ENCODE measurements at regions not wholly inside any gene's neighbourhood (a gene's known extent, or its start where the extent isn't known, plus 50 kb on each side); places are given as distances from the start of the nearest gene placed in this dataset.
"Not testable (repeated sequence)": the region's sequence is repeated elsewhere in the genome, so short reads cannot be mapped to it uniquely, and the experiment has no call there.

GRCh38 chr3:10655105-10655504 lies 149.7 kb upstream of the ATP2B2 start:
- POLR2A ChIA-PET: no interaction called here
- TF ChIP-seq FOXJ3 (CRISPR knock-in tag; IDR thresholded peaks at IDR 0.05) (no peak), GABPA (IDR thresholded peaks at IDR 0.05; ENCODE audit: low read depth) (no peak), IRF3 (IDR thresholded peaks at IDR 0.05; ENCODE audit: low read depth, low read length) (no peak), TAF1 (IDR thresholded peaks at IDR 0.05; ENCODE audit: borderline replicate concordance, low read depth, low read length) (no peak), MXI1 (IDR thresholded peaks at IDR 0.05; ENCODE audit: low read depth, low read length) (no peak), NRF1 (IDR thresholded peaks at IDR 0.05; ENCODE audit: low read depth, low read length) (no peak), POLR2AphosphoS5 (IDR thresholded peaks at IDR 0.05; ENCODE audit: low read depth, low read length) (no peak)
- no peak for DNase-seq

GRCh38 chr3:10657339-10657738 lies 152.0 kb upstream of the ATP2B2 start:
- H3K9me3 ChIP-seq; H3K4me2 ChIP-seq; POLR2A ChIA-PET; DNase-seq; H3K9me2 ChIP-seq; H3K27me3 ChIP-seq (ENCODE audit: insufficient read depth); H3K4me3 ChIP-seq (ENCODE audit: low read depth in 2 of 2, low read length in 1 of 2); H3K27ac ChIP-seq (ENCODE audit: low read depth in 2 of 2, low read length in 1 of 2); H3K79me2 ChIP-seq (ENCODE audit: insufficient read depth); H2AFZ ChIP-seq (ENCODE audit: low read depth); H3K4me1 ChIP-seq (ENCODE audit: control insufficient read depth in 1 of 2, insufficient read depth in 2 of 2, low read depth in 1 of 2, low read length in 1 of 2); H3F3A ChIP-seq (replicated peaks; ENCODE audit: insufficient read depth); H3K36me3 ChIP-seq (replicated peaks in 1 of 2; ENCODE audit: control insufficient read depth in 1 of 2, insufficient read depth in 2 of 2, low read length in 1 of 2); H4K20me1 ChIP-seq (ENCODE audit: insufficient read depth); H3K9ac ChIP-seq: not testable (repeated sequence)
- CTCF ChIA-PET: interaction anchor here (1.6 kb wide), 1 partner anchor 81 kb away, joined by 5 read pairs; no protein-coding TSS in a partner anchor
- 4% methylated on average over 3 of the region's 5 CpGs for WGBS (ENCODE audit: low lambda C conversion rate)

More at GRCh38 chr3:10655105-10655504, 149.7 kb upstream of the ATP2B2 start:
- WGBS (ENCODE audit: low lambda C conversion rate): 50% methylated on average over 3 of the region's 3 CpGs
- Histone ChIP-seq H3K79me2 (ENCODE audit: insufficient read depth) (no peaks in the 10 kb centered on the region), H3K9ac (no peak overlapping the region), H3K4me2 (no peak overlapping the region), H4K20me1 (ENCODE audit: insufficient read depth) (no peaks in the 10 kb centered on the region), H3K36me3 (replicated peaks in 1 of 2; ENCODE audit: control insufficient read depth in 1 of 2, insufficient read depth in 2 of 2, low read length in 1 of 2) (no peaks in the 10 kb centered on the region), H3K9me3 (no peaks in the 10 kb centered on the region), H3K4me1 (ENCODE audit: control insufficient read depth in 1 of 2, insufficient read depth in 2 of 2, low read depth in 1 of 2, low read length in 1 of 2) (no peaks in the 10 kb centered on the region), H3K4me3 (ENCODE audit: low read depth in 2 of 2, low read length in 1 of 2) (no peak overlapping the region), H3K9me2 (no peaks in the 10 kb centered on the region), H3F3A (replicated peaks; ENCODE audit: insufficient read depth) (no peaks in the 10 kb centered on the region), H3K27me3 (ENCODE audit: insufficient read depth) (no peaks in the 10 kb centered on the region), H2AFZ (ENCODE audit: low read depth) (no peak overlapping the region), H3K27ac (ENCODE audit: low read depth in 2 of 2, low read length in 1 of 2) (no peak overlapping the region)
- CTCF ChIA-PET: interaction anchor here (1.7 kb wide), 1 partner anchor 83 kb away, joined by 5 read pairs; no protein-coding TSS in a partner anchor

GRCh38 chr3:10665592-10665991 lies 150.4 kb upstream of the SLC6A11 start:
- H3K9me3 ChIP-seq: no peaks in the 10 kb centered on the region
- no peak overlapping the region for H2AFZ ChIP-seq (ENCODE audit: low read depth)
- CTCF ChIA-PET: interaction anchor here (1.1 to 3.0 kb wide), 3 partner anchors 73 to 321 kb away, joined by 3 to 12 read pairs (median 4); no protein-coding TSS in a partner anchor
- POLR2A ChIA-PET: interaction anchor here (0.6 kb wide), 1 partner anchor 922 kb away, joined by 3 read pairs; no protein-coding TSS in a partner anchor
- WGBS (ENCODE audit: low lambda C conversion rate): 0% methylated on average over 1 of the region's 1 CpG
- no peaks in the 10 kb centered on the region for H3K9me2 ChIP-seq
- no peaks in the 10 kb centered on the region; a peak in 1 of 4 replicates for H3K4me1 ChIP-seq (ENCODE audit: control insufficient read depth in 1 of 2, insufficient read depth in 2 of 2, low read depth in 1 of 2, low read length in 1 of 2)
- H3K36me3 ChIP-seq (replicated peaks in 1 of 2; ENCODE audit: control insufficient read depth in 1 of 2, insufficient read depth in 2 of 2, low read length in 1 of 2): no peaks in the 10 kb centered on the region
- H3K79me2 ChIP-seq (ENCODE audit: insufficient read depth): no peaks in the 10 kb centered on the region
- no peak overlapping the region for H3K4me3 ChIP-seq (ENCODE audit: low read depth in 2 of 2, low read length in 1 of 2)
- no peak overlapping the region for H3K4me2 ChIP-seq
- H3K27ac ChIP-seq (ENCODE audit: low read depth in 2 of 2, low read length in 1 of 2): no peak overlapping the region
- no peaks in the 10 kb centered on the region for H3K27me3 ChIP-seq (ENCODE audit: insufficient read depth)
- no peak overlapping the region for H3K9ac ChIP-seq
- no peak for DNase-seq
- no peaks in the 10 kb centered on the region for H3F3A ChIP-seq (replicated peaks; ENCODE audit: insufficient read depth)
- no peaks in the 10 kb centered on the region for H4K20me1 ChIP-seq (ENCODE audit: insufficient read depth)
- TF ChIP-seq RFX5 (IDR thresholded peaks at IDR 0.05; ENCODE audit: low read length): no peak
- no peak for TF ChIP-seq IRF3 (IDR thresholded peaks at IDR 0.05; ENCODE audit: low read depth, low read length)
- no peak for TF ChIP-seq RCOR1 (IDR thresholded peaks at IDR 0.05; ENCODE audit: low read length)
- no peak for TF ChIP-seq FOSL2 (IDR thresholded peaks at IDR 0.05; ENCODE audit: borderline replicate concordance, low read depth)
- no peak for TF ChIP-seq MXI1 (IDR thresholded peaks at IDR 0.05; ENCODE audit: low read depth, low read length)
- TF ChIP-seq TCF12 (IDR thresholded peaks at IDR 0.05): no peak
- no peak for TF ChIP-seq RAD21 (IDR thresholded peaks at IDR 0.05; ENCODE audit: low read length)
- no peak for TF ChIP-seq NRF1 (IDR thresholded peaks at IDR 0.05; ENCODE audit: low read depth, low read length)
- no peak for TF ChIP-seq GABPA (IDR thresholded peaks at IDR 0.05; ENCODE audit: low read depth)
- TF ChIP-seq GATA2 (CRISPR knock-in tag; IDR thresholded peaks at IDR 0.05): no peak
- no peak for TF ChIP-seq CTCF (IDR thresholded peaks at IDR 0.05)
- TF ChIP-seq EZH2phosphoT487 (IDR thresholded peaks at IDR 0.05; ENCODE audit: borderline replicate concordance, low read depth): no peak
